DMS53 treated with DMSO at 0.1 percent for 48 hours (cell line): ENCODE measurements at regions not wholly inside any gene's neighbourhood (a gene's known extent, or its start where the extent isn't known, plus 50 kb on each side); places are given as distances from the start of the nearest gene placed in this dataset.

ENCODE experiments used
- DNase-seq: peaks from one replicate; lab custom pipeline; 2025; ENCODE audit not compliant: unreplicated experiment; lab: John Stamatoyannopoulos, UW

DNA sequence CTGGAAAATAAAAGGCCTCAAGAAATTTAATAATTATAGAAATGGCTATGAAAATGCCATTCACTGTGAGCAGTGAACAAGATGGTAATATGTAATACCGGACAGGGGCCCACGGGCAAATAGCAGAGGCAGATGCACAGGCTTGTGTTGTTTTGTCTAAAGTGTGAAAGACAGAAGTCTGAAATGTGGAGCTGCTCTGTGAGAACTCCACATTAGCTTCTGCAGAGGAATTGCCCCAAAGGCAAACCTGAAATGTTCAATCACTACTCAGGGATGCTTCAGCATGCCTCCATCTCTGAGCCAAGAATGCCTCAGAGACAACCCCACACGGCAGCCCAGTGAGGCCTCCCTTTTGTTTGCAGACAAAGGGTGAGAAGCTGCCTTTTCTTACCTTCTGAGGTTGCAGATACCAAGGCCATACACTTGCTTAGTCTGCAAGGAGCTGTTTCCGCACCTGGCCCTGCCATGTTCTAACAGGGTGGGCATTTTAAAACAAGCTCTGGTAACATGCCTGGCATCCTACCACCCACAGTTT lies 124.3 kb upstream of the CXCL14 start:
- DNase-seq, result no peak

DNA sequence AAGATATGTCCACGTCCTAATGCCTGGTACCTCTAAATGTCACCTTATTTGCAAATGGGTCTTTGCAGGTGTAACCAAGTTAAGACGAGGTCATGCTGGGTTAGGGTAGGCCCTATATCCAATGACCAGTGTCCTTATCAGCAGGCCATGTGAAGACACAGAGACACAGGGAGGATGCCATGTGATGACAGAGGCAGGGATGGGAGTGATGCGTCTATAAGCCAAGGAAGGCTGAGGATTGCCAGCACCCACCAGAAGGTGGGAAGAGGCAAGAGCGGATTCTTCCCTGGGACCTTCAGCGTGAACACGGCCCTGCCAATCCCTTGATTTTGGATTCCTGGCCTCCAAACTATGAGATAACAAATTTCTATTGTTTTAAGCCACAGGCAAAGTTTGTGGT lies 123.4 kb upstream of the CXCL14 start:
- no peak for DNase-seq

DNA sequence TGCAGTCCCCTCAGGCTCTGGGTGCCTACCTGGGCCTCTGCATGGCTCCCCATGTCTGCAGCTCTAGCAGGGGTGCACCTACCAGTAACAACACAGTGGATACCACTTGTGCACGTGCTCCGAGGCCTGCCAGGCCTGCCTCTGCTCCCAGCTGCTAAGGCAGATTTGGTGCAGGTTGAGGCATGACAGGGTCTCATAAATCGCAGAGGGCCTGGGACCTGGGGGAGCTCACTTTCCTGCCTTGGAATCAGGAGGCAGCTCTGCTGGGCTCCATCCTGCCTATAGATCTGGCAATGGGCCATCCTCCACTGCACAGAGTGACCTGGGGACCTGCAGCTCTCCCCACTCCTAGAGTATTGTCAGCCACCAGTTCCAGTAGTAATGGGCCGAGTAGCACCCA lies 121.9 kb upstream of the CXCL14 start:
- DNase-seq, result no peak

DNA sequence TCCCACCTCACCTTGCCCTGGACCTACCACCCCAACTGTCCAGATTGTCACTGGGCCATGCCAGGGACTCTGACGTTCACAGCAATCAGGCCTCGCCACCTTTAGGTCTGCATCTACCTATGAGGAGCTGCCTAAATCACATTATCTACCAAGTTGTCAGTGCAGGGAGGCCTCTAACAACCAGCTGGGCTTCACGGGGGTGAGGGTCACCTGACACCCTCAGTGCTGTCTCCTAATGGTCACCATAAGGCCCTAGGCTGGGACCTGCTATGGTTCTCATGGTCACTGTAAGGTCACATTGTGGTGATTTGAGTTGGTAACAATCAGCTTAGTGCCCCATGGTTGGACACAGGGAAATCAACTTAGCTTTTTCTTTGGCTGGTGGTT lies 119.2 kb upstream of the CXCL14 start:
- DNase-seq, result no peak

DNA sequence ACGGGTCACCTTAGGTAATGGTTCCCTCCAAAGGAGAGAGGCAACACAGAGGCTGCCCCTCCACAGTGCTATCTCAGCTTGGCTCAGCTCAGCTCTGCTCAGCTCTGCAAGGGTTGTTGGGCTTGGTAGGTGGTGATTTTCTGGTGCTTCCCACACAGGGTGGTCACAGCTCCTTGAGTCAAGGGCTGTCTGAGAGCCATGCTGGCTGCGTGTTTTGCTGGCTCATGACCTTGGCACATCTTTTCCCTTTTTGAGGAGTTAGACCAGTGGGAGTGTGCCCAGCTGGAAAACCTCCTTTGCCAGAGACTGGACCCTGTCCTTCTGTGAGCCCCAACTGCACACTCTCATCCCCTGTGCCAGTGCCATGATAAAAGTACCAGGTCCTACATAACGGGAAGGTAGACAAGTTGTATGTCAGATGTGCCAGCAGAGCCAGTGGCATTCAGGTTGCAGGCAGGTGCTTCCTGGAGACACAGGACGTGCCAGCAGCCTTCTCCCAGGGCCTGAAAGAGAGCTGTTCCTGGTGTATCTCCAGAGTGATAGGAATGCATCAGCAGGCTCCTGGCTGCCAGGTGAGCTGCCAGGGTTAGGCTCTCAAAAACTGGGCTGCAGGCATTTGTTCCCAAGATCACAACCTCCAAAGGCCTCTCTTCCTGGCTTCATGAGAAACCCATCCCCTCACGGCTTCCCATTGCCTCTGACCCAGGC lies 118.6 kb upstream of the CXCL14 start:
- no peak for DNase-seq

DNA sequence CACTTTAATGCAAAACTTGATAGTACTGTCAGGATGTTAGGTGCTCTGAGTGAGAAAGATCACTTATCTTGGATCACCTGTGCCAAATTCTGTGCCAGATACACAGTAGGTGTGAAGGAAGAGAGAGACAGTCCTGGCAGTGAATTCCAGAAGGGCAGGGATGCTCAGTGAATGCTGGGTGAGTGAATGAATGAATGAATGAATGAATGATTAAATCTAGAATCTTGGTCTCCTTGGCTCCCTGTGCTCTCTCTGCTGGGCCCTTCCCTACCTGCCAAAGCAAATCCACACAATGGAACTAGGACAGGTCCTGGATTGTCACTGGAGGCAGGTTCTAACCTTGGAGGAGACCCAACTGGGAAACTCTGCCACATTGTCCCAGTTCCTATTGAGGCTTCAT lies 117.5 kb upstream of the CXCL14 start:
- DNase-seq, result no peak

DNA sequence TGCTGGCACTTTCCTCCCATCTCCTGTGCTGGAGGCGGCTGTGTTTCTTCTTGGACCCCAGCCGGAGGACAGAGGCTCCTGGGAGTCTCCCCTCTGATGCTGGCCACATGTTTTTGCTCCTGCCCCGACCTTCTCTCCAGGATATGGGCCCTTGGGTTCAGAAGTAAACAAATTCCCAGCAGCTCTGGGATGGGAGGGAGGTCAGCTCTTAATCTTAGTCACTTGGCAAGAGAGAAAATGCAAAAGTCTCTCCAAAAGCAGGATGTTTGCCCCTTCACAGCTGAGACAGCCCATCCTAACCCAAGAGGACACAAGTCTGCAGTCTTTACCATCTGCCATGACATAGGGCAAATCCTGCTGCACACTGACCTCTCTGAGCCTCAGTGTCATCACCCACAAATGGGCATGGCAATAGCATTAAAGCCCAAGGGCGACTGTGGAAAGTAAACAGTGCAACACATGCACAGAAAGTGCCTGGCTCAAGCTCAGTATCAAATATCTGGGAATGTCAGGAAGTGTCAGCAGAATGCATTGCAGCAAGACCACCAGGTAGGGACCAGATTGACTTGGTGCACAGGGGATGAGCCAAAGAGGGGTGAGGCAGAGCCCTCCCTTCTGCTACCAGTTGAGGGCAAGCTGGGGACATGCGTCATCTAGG lies 117.0 kb upstream of the CXCL14 start:
- DNase-seq, result no peak

DNA sequence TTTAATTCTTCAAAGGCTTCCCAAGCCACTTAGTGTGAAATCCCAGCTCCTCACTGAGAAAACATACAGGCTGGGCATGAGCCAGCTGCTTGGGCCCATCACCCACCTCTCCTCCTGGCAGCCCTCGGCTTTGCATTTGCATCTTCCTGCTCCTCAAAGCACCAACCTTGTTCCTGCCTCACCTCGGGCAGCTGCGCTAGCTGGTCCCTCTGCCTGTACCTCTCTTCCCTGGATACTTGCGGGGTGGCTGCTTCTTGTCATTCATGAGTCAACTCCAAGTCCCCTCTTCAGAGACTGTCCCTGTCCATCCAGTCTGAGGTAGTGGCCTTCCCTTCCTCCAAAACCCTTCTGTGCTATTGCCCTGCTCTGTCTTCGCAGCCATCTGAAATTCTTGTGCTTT lies 116.1 kb upstream of the CXCL14 start:
- no peak for DNase-seq

DNA sequence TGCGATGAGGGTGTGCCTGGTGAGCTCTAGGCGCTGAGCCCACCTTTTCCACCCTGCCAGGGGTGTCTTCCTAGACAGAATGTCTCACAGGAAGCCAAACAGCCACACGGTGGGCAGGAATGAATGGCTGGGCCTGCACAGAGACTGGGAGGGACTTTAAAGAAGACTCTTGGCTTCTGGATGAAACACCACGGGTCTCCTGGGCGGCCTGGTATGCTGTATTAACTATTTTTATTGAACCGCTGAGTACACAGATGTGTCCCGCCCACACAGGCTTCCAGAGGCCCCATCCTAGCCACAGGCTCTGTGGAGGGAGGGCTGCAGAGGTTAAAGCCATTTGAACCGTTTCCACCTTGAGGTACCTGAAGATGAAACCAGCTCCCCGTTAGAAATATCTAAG lies 115.2 kb upstream of the CXCL14 start:
- no peak for DNase-seq

DNA sequence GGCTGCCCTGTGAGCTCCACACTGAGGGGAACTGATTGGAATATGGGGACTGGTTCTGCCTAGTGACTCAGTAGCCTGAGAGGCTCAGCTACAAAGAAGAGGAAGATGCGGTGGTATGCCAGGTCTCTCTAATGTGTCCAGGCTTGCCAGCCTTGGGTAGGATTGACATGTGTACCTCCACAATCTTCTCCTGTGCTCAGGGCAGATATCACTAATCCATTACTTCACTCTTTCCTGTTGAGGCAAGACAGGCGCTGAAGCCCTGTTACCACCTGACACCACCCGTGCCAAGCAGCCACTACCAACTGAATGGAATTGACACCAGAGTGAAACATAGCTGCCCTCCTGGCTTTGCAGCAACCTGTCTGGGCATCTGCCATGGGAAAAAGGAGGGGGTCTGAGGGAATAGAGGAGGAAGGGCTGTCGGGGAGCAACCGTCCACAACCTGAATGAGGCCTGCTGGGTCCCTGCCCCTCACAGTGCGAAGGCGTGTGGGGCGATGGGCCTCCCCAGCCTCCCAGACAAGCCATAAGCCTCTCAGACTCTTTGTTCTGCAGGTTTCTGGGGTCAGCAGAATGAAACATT lies 114.7 kb upstream of the CXCL14 start:
- DNase-seq, result no peak

DNA sequence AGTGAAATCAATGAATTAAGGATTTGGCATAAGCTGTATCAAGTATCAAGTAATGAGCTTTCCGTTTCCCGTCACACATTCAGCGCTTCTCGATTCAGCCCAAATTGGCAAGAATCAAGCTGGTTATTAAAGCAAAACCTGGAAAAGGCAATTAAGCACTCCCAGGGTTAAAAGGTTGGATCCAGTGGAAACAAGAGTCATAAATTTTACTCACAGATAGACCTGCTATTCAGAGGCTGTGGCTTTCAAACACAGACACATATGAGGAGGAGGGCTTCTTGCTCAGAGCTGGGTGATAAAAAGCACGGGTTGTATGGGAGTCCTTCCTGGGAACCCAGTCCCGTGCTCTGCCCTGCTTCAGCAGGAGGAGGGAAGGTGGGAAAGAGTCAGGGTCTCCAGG lies 112.3 kb upstream of the CXCL14 start:
- no peak for DNase-seq

DNA sequence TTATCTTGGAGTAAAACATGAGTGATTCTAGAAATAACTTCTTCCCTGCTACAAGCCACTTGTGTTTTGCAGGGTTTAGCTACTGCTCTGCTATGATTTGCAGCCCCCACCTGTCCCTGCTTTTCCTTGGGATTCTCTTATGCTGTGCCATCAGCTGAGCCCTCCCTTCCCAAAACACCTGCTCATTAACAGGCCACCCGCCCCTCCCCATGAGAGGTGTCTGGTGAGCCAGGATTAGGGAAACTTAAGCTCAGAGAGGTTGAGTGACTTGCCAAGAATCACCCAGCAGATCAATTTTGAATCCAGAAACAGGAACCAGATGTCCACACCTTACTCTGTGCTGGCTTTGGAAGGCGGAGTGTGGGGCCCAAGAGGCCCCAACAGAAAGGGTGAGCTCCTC lies 111.7 kb upstream of the CXCL14 start:
- no peak for DNase-seq

DNA sequence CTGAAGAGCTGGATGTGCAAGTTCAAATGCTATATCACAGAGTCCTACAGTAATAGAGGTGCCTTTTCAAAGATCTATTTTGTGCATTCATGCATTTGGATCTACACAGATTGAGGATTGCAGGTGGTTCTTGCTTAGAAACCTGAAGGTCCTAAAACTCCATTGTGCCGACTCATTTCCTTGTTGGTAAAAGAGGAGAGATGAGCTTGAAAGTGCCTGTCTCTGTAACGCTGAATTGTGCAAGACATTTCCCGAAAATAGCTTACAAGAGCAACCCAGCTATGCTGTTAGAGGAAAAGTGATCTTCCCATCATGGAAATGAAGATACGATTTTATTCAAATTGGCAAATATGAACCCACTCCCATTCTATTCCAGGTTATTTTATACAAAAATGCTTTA lies 110.7 kb upstream of the CXCL14 start:
- no peak for DNase-seq

- DNase-seq, result no peak
Observed at GRCh38 chr5:135688385-135688784, 109.6 kb upstream of the CXCL14 start.

- DNase-seq, result no peak
Observed at GRCh38 chr5:135683189-135683588, 104.4 kb upstream of the CXCL14 start.

- no peak for DNase-seq
Observed at GRCh38 chr5:135680713-135681112, 101.9 kb upstream of the CXCL14 start.

DNA sequence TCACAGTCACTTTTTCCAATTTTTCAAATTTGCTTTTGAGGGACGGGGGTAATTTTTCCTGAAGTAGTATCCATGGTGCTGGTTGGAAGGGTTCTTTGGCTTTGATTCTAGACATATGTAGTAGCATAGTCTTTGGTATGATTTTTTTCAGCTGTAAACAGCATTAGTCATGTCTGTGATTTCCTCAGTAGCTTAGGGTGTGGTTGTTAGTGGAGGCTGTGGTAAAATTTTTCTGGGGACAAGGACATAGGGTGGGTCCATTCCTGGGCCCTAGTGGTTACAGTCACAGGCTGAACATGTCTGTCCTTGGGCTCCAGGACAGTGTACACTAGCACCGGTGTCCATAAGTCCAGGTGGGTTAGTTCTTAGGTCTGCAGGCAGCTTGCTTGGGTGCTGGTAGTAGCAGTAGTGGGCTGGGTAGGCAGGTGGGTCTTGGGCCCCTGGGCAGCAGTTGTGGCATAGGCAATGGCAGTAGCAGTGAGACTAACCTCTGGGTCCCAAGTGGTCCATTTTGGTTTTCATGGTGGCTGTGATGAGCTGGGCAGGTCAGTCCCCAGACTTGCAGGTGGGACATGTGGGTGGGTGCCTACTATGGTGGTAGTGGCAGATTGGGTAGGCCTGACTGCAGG lies 100.0 kb upstream of the CXCL14 start:
- no peak for DNase-seq

DNA sequence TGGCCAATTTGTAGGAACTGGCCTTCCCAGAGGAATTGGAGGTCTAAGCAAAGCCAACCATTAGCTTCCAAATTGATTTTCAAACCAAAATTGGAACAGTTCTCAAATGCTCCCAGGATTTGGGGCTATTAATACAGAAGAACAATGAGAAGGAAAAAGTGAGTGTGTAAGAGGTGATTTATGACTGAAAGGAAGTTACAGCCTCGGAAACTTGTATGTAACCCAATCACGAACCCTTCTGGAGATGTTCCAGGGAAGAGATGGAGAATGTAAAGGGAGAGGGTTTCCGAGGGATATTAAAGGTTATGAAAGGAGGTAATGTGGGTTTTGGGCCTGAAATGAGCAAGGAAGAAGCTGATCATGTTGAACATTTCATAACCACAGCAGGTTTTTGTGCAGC lies 93.2 kb upstream of the CXCL14 start:
- no peak for DNase-seq

- no peak for DNase-seq
Observed at GRCh38 chr5:135671052-135671705, 92.4 kb upstream of the CXCL14 start.

DNA sequence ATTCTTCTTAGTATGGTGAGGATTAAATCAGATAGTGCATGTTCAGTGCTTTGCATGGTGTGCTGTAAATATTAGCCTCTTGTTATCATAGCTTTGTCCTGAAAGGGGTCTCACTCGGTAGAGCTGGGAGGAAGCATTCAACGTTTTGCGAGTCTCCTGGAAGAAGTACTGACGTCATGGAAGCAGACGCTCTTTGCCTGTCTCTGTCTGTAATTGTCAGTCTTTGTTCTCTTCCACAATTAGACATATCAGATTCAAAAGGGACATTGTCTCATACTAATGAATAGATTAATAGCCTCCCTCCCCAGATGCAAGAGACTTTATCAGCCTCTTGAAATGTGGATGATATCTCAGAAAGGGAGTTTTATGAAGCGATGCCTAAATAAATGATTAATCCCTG lies 91.8 kb upstream of the CXCL14 start:
- DNase-seq, result no peak

DNA sequence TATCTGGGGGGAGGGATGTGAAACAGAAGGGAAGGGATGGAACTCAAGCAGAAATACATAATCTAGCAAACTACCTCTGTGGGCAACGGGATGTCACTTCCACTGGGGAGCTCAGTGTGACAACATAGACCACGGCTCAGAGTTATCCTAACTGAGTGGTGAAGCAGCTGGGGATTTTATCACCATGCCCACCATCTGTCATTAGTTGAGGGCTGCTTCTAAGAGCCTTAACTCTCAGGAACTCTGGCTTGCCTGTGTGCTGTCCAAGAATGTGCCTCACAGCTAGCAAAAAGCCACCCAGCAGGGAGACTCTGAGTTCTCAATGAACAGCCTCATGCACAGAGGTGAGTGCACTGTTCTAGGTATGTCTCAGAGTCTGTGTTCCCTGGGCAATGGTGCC lies 90.6 kb upstream of the CXCL14 start:
- no peak for DNase-seq
